ENCODE measurements at regions not wholly inside any gene's neighbourhood (a gene's known extent, or its start where the extent isn't known, plus 50 kb on each side); places are given as distances from the start of the nearest gene placed in this dataset.
A peak's percentile ranks its signal among the peaks of the same experiment; 100 is the strongest.

GRCh38 chr3:67145738-67146137 is 147.6 kb downstream of the KBTBD8 start:
- Histone ChIP-seq H3K4me3 (ENCODE audit: insufficient read depth, low read depth, low read length) (no peak overlapping the region), H3K4ac (ENCODE audit: low read depth, low read length) (no peak overlapping the region), H3K23ac (ENCODE audit: low read depth, low read length) (no peak overlapping the region), H3K9ac (ENCODE audit: low read depth, low read length) (no peak overlapping the region), H4K91ac (ENCODE audit: insufficient read depth, low read depth, low read length) (no peak overlapping the region), H3K27ac (ENCODE audit: insufficient read depth, low read length) (no peak overlapping the region), H2BK120ac (ENCODE audit: low read depth, low read length) (no peak overlapping the region), H3K36me3 (ENCODE audit: control insufficient read depth, insufficient read depth, low read length) (no peaks in the 10 kb centered on the region), H3K27me3 (ENCODE audit: control insufficient read depth, insufficient read depth, low read length) (no peaks in the 10 kb centered on the region), H2AK9ac (replicated peaks; ENCODE audit: low read depth, low read length, poor library complexity) (no peak overlapping the region), H4K5ac (ENCODE audit: low read depth, low read length) (no peak overlapping the region), H4K8ac (ENCODE audit: low read depth in 2 of 2, low read length in 2 of 2) (no peak overlapping the region), H3K9me1 (ENCODE audit: insufficient read depth, low read length) (no peaks in the 10 kb centered on the region), H4K20me1 (ENCODE audit: insufficient read depth, low read length) (no peaks in the 10 kb centered on the region), H2BK5ac (ENCODE audit: low read depth, low read length, poor library complexity, severe bottlenecking) (no peak overlapping the region), H3K9me3 (ENCODE audit: control insufficient read depth, insufficient read depth, low read length) (no peaks in the 10 kb centered on the region; the same call in 1 of the 2 replicates), H3K4me1 (ENCODE audit: control insufficient read depth, insufficient read depth, low read length) (no peaks in the 10 kb centered on the region), H3K4me2 (ENCODE audit: low read depth, low read length) (no peak overlapping the region), H3K56ac (ENCODE audit: extremely low read depth, insufficient read depth, low read length) (no peak overlapping the region), H3K14ac (replicated peaks; ENCODE audit: low read depth, low read length) (no peak overlapping the region), H3K79me1 (ENCODE audit: low read depth in 1 of 2, low read length in 2 of 2) (no peaks in the 10 kb centered on the region), H2BK15ac (ENCODE audit: low read depth, low read length) (no peak overlapping the region), H3K18ac (ENCODE audit: low read depth, low read length) (no peak overlapping the region), H2BK20ac (ENCODE audit: low read depth, low read length) (no peak overlapping the region), H2AK5ac (ENCODE audit: low read depth, low read length) (no peak overlapping the region), H2AFZ (replicated peaks; ENCODE audit: low read length, poor library complexity) (no peak overlapping the region)
- no CpG with 5 or more reads among the region's 2 CpGs for WGBS, 2 experiments (ENCODE audit: extremely low coverage in 2 of 2, insufficient read length in 1 of 2)
- POLR2A ChIA-PET (ENCODE audit: unreplicated experiment): no interaction called here
- no peak for TF ChIP-seq FOS (IDR thresholded peaks at IDR 0.05; ENCODE audit: low read depth, low read length)
- no peak for TF ChIP-seq ELK1 (IDR thresholded peaks at IDR 0.05; ENCODE audit: borderline replicate concordance, low read depth, low read length)
- TF ChIP-seq MAZ (IDR thresholded peaks at IDR 0.05; ENCODE audit: borderline replicate concordance, low read depth, low read length): no peak
- TF ChIP-seq RAD21 (IDR thresholded peaks at IDR 0.05; ENCODE audit: low read length): no peak
- no peak for TF ChIP-seq CTCF (conservative IDR thresholded peaks at IDR 0.05; ENCODE audit: low read depth, low read length)
- no peak for TF ChIP-seq MAFK (IDR thresholded peaks at IDR 0.05; ENCODE audit: low read depth, low read length)
- no peak for TF ChIP-seq NFE2L2 (IDR thresholded peaks at IDR 0.05; ENCODE audit: low read depth, low read length)
- no peak for TF ChIP-seq CHD1 (IDR thresholded peaks at IDR 0.05; ENCODE audit: low read depth, low read length)
- no peak for TF ChIP-seq MXI1 (IDR thresholded peaks at IDR 0.05; ENCODE audit: borderline replicate concordance, low read depth, low read length)
- no peak for TF ChIP-seq USF2 (IDR thresholded peaks at IDR 0.05; ENCODE audit: low read depth, low read length)
- no peak for TF ChIP-seq BHLHE40 (IDR thresholded peaks at IDR 0.05; ENCODE audit: low read depth, low read length)
- TF ChIP-seq RFX5 (IDR thresholded peaks at IDR 0.05; ENCODE audit: low read depth, low read length): no peak
- BruUV-seq (replicated peaks): no TSS peak
- dilution Hi-C loops (cut with HindIII; ENCODE audit: low sequenced_read_pairs, unreplicated experiment): no loop called here
- ATAC-seq (ENCODE audit: low read depth): no peak
- CTCF ChIA-PET: no interaction called here
- DNase-seq: peak; percentile 2
- in situ Hi-C loops (cut with MboI; ENCODE audit: low sequenced_read_pairs): no loop called here
- intact Hi-C loops (cut with micrococcal nuclease): no loop called here
